Kidney (tissue), 13 donors: ENCODE measurements at regions not wholly inside any gene's neighbourhood (a gene's known extent, or its start where the extent isn't known, plus 50 kb on each side); places are given as distances from the start of the nearest gene placed in this dataset.

ENCODE experiments used
- DNase-seq, 5 donors: peaks; one replicate each; pipeline ENCODE4 v3.0.0-alpha.2; 2013 to 2020
- FAIRE-seq: peaks from 2 replicates; lab custom pipeline; 2012; peaks lifted over from hg19 to GRCh38; lab: Jason Lieb, UNC
- H3K27ac ChIP-seq, 2 donors: one replicate each; pipeline ENCODE4 v1.7.0; 2013; ENCODE audit warnings: low read depth in 2 of 2, low read length in 2 of 2, inconsistent platforms in 1 of 2
- H3K27me3 ChIP-seq: one replicate; pipeline ENCODE4 v1.7.1; 2013; ENCODE audit warnings: low read length, inconsistent platforms; ENCODE audit not compliant: control insufficient read depth, insufficient read depth
- H3K36me3 ChIP-seq, 3 donors: one replicate each; pipeline versions ENCODE4 v1.7.0 to v1.7.1; 2013; ENCODE audit warnings: low read length in 3 of 3, control low read depth in 1 of 3, inconsistent platforms in 1 of 3; ENCODE audit not compliant: insufficient read depth in 3 of 3, control insufficient read depth in 2 of 3
- H3K4me1 ChIP-seq, 3 donors: one replicate each; pipeline versions ENCODE4 v1.7.0 to v1.7.1; 2013; ENCODE audit warnings: low read length in 3 of 3, inconsistent platforms in 1 of 3, low read depth in 1 of 3; ENCODE audit not compliant: control insufficient read depth in 2 of 3, insufficient read depth in 2 of 3
- H3K4me3 ChIP-seq, 3 donors: one replicate each; pipeline versions ENCODE4 v1.7.0 to v1.8.1; 2013; ENCODE audit warnings: low read length in 3 of 3, control low read depth in 1 of 3, inconsistent platforms in 1 of 3
- H3K9ac ChIP-seq, 3 donors: one replicate each; pipeline versions ENCODE4 v1.7.0 to v1.7.1; 2013; ENCODE audit warnings: low read length in 3 of 3, control low read depth in 1 of 3, inconsistent platforms in 1 of 3
- H3K9me3 ChIP-seq, 3 donors: one replicate each; pipeline versions ENCODE4 v1.7.0 to v1.7.1; 2013; ENCODE audit warnings: low read length in 3 of 3, control low read depth in 1 of 3, inconsistent platforms in 1 of 3; ENCODE audit not compliant: control insufficient read depth in 2 of 3, insufficient read depth in 1 of 3
- intact Hi-C: fragments of 100-400 bp; cut with DNase I; formaldehyde crosslinking; loops from one replicate; pipeline ENCODE4 v1.11.1; 2022
- TF ChIP-seq, protein P1 (sequence below): IDR thresholded peaks from 3 replicates; pipeline ENCODE4 v1.5.1; 2012; ENCODE audit warnings: mild to moderate bottlenecking, moderate library complexity, borderline replicate concordance; ENCODE audit not compliant: insufficient read depth; ENCODE audit errors: extremely low read depth
- donor health status: control.
- donor health status: control.
- donor health status: control.
- donor health status: control.
- donor health status: control.
- donor health status: DM: yes; HTN: yes; CAD: no.
- donor health status: Normal renal cell carcinoma (clear cell type).

GRCh38 chr3:25272090-25272489 is 156.0 kb upstream of the RARB start:
- TF ChIP-seq, protein P1, sequence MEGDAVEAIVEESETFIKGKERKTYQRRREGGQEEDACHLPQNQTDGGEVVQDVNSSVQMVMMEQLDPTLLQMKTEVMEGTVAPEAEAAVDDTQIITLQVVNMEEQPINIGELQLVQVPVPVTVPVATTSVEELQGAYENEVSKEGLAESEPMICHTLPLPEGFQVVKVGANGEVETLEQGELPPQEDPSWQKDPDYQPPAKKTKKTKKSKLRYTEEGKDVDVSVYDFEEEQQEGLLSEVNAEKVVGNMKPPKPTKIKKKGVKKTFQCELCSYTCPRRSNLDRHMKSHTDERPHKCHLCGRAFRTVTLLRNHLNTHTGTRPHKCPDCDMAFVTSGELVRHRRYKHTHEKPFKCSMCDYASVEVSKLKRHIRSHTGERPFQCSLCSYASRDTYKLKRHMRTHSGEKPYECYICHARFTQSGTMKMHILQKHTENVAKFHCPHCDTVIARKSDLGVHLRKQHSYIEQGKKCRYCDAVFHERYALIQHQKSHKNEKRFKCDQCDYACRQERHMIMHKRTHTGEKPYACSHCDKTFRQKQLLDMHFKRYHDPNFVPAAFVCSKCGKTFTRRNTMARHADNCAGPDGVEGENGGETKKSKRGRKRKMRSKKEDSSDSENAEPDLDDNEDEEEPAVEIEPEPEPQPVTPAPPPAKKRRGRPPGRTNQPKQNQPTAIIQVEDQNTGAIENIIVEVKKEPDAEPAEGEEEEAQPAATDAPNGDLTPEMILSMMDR = no peak
- intact Hi-C loops = no loop called here
- FAIRE-seq (no peak), DNase-seq (no peak)
- Histone ChIP-seq H3K4me1 (no peaks in the 10 kb centered on the region), H3K9me3 (no peaks in the 10 kb centered on the region), H3K27ac (no peak overlapping the region), H3K36me3 (no peaks in the 10 kb centered on the region), H3K4me3 (no peak overlapping the region), H3K9ac (no peak overlapping the region), H3K27me3 (no peaks in the 10 kb centered on the region)

DNA sequence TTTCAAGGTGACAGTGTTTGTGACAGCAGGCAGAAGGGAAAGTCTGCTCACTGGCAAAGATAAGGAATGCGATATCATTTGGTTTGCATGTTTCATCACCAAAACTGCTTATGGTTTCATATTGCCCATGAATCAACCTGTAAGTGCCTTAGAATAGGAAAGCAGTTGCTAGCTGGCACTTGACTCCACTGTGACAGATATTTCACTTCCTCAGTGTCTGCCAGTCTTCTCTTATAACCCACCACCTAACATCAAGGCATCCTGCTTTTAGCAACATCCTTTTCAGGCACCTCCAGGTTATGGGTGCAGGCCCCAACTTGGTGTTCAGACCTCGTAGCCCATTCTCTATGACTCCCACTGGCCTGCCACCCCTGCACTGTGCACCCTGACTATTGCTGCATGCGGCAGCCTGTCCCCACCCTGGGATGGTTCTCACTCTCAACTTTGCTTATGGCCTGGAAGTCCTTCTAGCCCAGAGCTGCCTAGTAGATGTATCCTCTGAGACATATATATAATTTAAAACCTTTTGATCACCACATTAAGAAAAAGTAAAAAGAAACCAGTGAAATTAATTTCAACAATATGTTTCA is 154.4 kb upstream of the RARB start:
- no peaks in the 10 kb centered on the region for H3K4me1 ChIP-seq
- H3K9ac ChIP-seq = no peak overlapping the region
- FAIRE-seq = no peak
- no peaks in the 10 kb centered on the region for H3K36me3 ChIP-seq
- TF ChIP-seq, protein P1 = no peak
- intact Hi-C loops = no loop called here
- no peaks in the 10 kb centered on the region for H3K27me3 ChIP-seq
- H3K4me3 ChIP-seq = no peak overlapping the region
- no peak for DNase-seq
- H3K9me3 ChIP-seq = no peaks in the 10 kb centered on the region
- H3K27ac ChIP-seq = no peak overlapping the region

- H3K36me3 ChIP-seq = no peaks in the 10 kb centered on the region
- intact Hi-C loops = no loop called here
- H3K27ac ChIP-seq = no peak overlapping the region
- FAIRE-seq (no peak), DNase-seq (no peak)
- TF ChIP-seq, protein P1 = no peak
- H3K27me3 ChIP-seq = no peaks in the 10 kb centered on the region
- H3K4me1 ChIP-seq = no peaks in the 10 kb centered on the region
- no peak overlapping the region for H3K4me3 ChIP-seq
- H3K9ac ChIP-seq = no peak overlapping the region
- H3K9me3 ChIP-seq = no peaks in the 10 kb centered on the region
These were observed 150.6 kb upstream of the RARB start for GRCh38 chr3:25277503-25277902.
